Ascending aorta (tissue), 2 donors: ENCODE measurements at regions not wholly inside any gene's neighbourhood (a gene's known extent, or its start where the extent isn't known, plus 50 kb on each side); places are given as distances from the start of the nearest gene placed in this dataset.

ENCODE experiments used
- DNase-seq, 2 donors: peaks; one replicate each; pipeline ENCODE4 v3.0.0-alpha.2; 2019; ENCODE audit warnings: low spot score in 2 of 2
- H3K27ac ChIP-seq, 2 donors: fragments of 200-600 bp; sonication (generic); one replicate each; pipeline ENCODE4 v1.5.1; 2016 to 2017; ENCODE audit warnings: mild to moderate bottlenecking in 1 of 2
- H3K27me3 ChIP-seq: fragments of 200-600 bp; sonication (generic); one replicate; pipeline ENCODE4 v1.5.1; 2017
- H3K36me3 ChIP-seq, 2 donors: fragments of 200-600 bp; sonication (generic); one replicate each; pipeline ENCODE4 v1.5.1; 2016
- H3K4me1 ChIP-seq, 2 donors: fragments of 200-600 bp; sonication (generic); one replicate each; pipeline ENCODE4 v1.5.1; 2016 to 2017; ENCODE audit warnings: mild to moderate bottlenecking in 1 of 2
- H3K4me3 ChIP-seq, 2 donors: fragments of 200-600 bp; sonication (generic); one replicate each; pipeline ENCODE4 v1.5.1; 2016 to 2017; ENCODE audit warnings: mild to moderate bottlenecking in 1 of 2
- H3K9me3 ChIP-seq, 2 donors: fragments of 200-600 bp; sonication (generic); one replicate each; pipeline ENCODE4 v1.5.1; 2016
- CTCF ChIP-seq, 3 experiments: fragments of 200-600 bp in 2 of 3; fragments of 450-650 bp in 1 of 3; sonication (generic) in 2 of 3; IDR thresholded peaks; one replicate each; pipeline ENCODE4 v1.5.1; 2016 to 2019; ENCODE audit warnings: antibody characterized with exemption in 3 of 3, mild to moderate bottlenecking in 1 of 3, moderate library complexity in 1 of 3
- intact Hi-C: fragments of 100-400 bp; cut with DNase I; formaldehyde crosslinking; loops from one replicate; pipeline ENCODE4 v1.15.1; 2023

- Histone ChIP-seq H3K4me1 (peaks cover 0 to 10% of the 10 kb centered on the region in 2 donors), H3K27ac (no peak overlapping the region), H3K9me3 (no peaks in the 10 kb centered on the region), H3K4me3 (no peak overlapping the region), H3K27me3 (no peaks in the 10 kb centered on the region), H3K36me3 (no peaks in the 10 kb centered on the region)
- no peak for TF ChIP-seq CTCF (IDR thresholded peaks at IDR 0.05)
- DNase-seq, result no peak
- intact Hi-C loops, result no loop called here
These were observed 61.7 kb upstream of the PDE4D start for GRCh38 chr5:59955241-59955640.

- Histone ChIP-seq H3K4me1 (peaks cover 0 to 3% of the 10 kb centered on the region in 2 donors), H3K9me3 (no peaks in the 10 kb centered on the region), H3K36me3 (no peaks in the 10 kb centered on the region), H3K27ac (no peak overlapping the region), H3K27me3 (no peaks in the 10 kb centered on the region), H3K4me3 (no peak overlapping the region)
- no peak for DNase-seq
- no peak for TF ChIP-seq CTCF (IDR thresholded peaks at IDR 0.05)
- intact Hi-C loops, result no loop called here
These were observed 50.1 kb upstream of the PDE4D start for GRCh38 chr5:59943452-59944113.
